Lower lobe of right lung (tissue), 2 donors: ENCODE measurements at regions not wholly inside any gene's neighbourhood (a gene's known extent, or its start where the extent isn't known, plus 50 kb on each side); places are given as distances from the start of the nearest gene placed in this dataset.

Source experiments
- ATAC-seq, 2 donors: fragments of 200-7000 bp; cut with Tn5 transposase; one replicate each; pipeline ENCODE4 v1.9.1; 2020 to 2022; ENCODE audit warnings: mild to moderate bottlenecking in 2 of 2, moderate library complexity in 2 of 2
- DNase-seq: peaks from one replicate; pipeline ENCODE4 v3.0.0-alpha.2; 2020
- H3K27ac ChIP-seq: fragments of 200-600 bp; one replicate; pipeline ENCODE4 v1.8.0; 2022
- H3K27me3 ChIP-seq: fragments of 200-600 bp; one replicate; pipeline ENCODE4 v1.8.0; 2022; ENCODE audit warnings: low read depth
- H3K36me3 ChIP-seq: fragments of 200-600 bp; one replicate; pipeline ENCODE4 v1.8.0; 2022; ENCODE audit warnings: mild to moderate bottlenecking
- H3K4me1 ChIP-seq: fragments of 200-600 bp; one replicate; pipeline ENCODE4 v1.8.0; 2022
- H3K4me3 ChIP-seq: fragments of 200-600 bp; one replicate; pipeline ENCODE4 v1.8.0; 2022; ENCODE audit warnings: mild to moderate bottlenecking
- H3K9me3 ChIP-seq: fragments of 200-600 bp; one replicate; pipeline ENCODE4 v1.8.0; 2022
- intact Hi-C: fragments of 100-400 bp; cut with DNase I; formaldehyde crosslinking; loops from one replicate; pipeline ENCODE4 v1.11.0; 2022
- TF ChIP-seq, protein P1 (sequence below): fragments of 200-600 bp; IDR thresholded peaks from one replicate; pipeline ENCODE4 v1.8.0; 2022; ENCODE audit warnings: antibody characterized with exemption, mild to moderate bottlenecking
- donor health status: DM: no; HTN: yes; CAD: no; lungs with severe emphysema.

DNA sequence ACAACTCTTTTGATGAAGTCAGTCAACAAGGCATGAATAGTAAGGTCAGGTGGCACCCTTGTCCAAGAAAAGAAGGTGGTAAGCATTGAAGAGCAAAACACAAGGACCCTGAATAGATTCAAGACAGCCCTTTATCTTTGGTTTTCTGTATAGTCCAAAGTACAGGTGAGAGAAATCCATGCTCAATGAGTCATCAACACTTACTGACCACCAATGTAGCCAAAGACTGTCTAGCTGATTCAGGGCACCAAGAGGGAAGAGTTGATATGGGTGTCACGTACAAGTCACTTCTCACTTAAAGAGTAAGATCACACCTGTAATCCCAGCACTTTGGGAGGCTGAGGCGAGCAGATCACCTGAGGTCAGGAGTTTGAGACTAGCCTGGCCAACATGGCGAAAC lies 528.3 kb downstream of the CD83 start:
- DNase-seq: no peak
- Histone ChIP-seq H3K27me3 (no peaks in the 10 kb centered on the region), H3K36me3 (no peaks in the 10 kb centered on the region), H3K4me1 (no peaks in the 10 kb centered on the region), H3K9me3 (no peaks in the 10 kb centered on the region), H3K27ac (no peak overlapping the region), H3K4me3 (no peak overlapping the region)
- TF ChIP-seq, protein P1, sequence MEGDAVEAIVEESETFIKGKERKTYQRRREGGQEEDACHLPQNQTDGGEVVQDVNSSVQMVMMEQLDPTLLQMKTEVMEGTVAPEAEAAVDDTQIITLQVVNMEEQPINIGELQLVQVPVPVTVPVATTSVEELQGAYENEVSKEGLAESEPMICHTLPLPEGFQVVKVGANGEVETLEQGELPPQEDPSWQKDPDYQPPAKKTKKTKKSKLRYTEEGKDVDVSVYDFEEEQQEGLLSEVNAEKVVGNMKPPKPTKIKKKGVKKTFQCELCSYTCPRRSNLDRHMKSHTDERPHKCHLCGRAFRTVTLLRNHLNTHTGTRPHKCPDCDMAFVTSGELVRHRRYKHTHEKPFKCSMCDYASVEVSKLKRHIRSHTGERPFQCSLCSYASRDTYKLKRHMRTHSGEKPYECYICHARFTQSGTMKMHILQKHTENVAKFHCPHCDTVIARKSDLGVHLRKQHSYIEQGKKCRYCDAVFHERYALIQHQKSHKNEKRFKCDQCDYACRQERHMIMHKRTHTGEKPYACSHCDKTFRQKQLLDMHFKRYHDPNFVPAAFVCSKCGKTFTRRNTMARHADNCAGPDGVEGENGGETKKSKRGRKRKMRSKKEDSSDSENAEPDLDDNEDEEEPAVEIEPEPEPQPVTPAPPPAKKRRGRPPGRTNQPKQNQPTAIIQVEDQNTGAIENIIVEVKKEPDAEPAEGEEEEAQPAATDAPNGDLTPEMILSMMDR: no peak
- ATAC-seq: no peak
- intact Hi-C loops: no loop called here

DNA sequence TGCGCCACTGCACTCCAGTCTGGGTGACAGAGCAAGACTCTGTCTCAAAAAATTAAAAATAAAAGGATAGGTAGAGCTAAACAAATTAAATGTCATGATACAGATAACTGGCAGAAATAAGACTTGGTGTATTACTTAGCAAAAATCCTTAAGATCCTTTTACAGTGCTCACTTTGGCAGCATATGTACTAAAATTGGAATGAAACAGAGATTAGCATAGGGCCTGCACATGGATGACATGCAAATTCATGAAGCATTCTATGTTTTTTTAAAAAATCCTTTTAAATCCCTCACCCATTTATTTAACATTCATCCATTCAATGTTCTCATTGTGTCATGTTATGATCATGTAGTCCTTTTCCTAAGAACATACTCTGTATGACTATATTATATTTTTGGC lies 528.8 kb downstream of the CD83 start:
- Histone ChIP-seq H3K27ac (no peak overlapping the region), H3K27me3 (no peaks in the 10 kb centered on the region), H3K4me1 (no peaks in the 10 kb centered on the region), H3K36me3 (no peaks in the 10 kb centered on the region), H3K4me3 (no peak overlapping the region), H3K9me3 (no peaks in the 10 kb centered on the region)
- DNase-seq (no peak), ATAC-seq (no peak)
- TF ChIP-seq, protein P1: no peak
- intact Hi-C loops: no loop called here

DNA sequence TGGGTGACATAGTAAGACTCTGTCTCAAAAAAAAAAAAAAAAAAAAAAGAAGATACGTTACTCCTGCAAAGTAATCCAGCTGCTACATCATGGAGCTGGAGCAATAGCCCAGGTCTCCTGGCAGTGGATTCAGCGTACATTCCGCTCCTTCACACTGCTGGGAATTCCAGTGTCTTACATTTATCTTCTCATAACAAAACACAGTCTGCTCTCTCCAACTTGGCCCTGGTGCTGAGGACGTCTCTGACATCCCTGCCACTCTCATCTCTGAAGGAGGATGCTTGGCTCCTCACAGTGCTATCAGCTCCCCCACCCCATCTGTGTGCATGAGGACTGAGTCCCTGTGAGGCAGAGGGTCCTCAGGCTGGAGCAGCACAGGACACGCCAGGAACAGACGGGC lies 529.8 kb downstream of the CD83 start:
- TF ChIP-seq, protein P1: no peak
- no peak overlapping the region for H3K27ac ChIP-seq
- no peak for ATAC-seq
- no peak overlapping the region for H3K4me3 ChIP-seq
- no peaks in the 10 kb centered on the region for H3K9me3 ChIP-seq
- DNase-seq: no peak
- H3K36me3 ChIP-seq: no peaks in the 10 kb centered on the region
- intact Hi-C loops: no loop called here
- H3K27me3 ChIP-seq: no peaks in the 10 kb centered on the region
- H3K4me1 ChIP-seq: no peaks in the 10 kb centered on the region

DNA sequence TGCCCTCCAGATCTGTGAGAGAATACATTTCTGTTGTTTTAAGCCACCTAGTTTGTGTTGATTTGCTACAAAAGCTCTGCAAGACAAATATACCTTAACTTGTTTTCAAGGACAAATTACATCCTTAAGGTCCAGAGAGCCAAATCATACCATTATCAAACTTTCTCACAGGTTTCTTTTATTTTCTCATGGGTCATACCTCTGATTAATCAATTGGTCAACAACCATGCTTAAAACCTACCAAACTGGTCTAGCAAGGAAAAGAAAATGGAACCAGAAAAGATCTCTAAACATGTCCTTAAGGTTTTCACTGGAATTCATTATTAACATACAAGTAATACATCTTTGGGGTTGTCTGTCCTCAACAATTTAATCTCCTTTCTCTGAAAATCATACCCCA lies 535.0 kb downstream of the CD83 start:
- no peak for DNase-seq
- Histone ChIP-seq H3K27ac (no peak overlapping the region), H3K4me3 (no peak overlapping the region), H3K4me1 (no peaks in the 10 kb centered on the region), H3K9me3 (no peaks in the 10 kb centered on the region), H3K27me3 (no peaks in the 10 kb centered on the region), H3K36me3 (no peaks in the 10 kb centered on the region)
- no peak for ATAC-seq
- TF ChIP-seq, protein P1: no peak
- intact Hi-C loops: no loop called here

DNA sequence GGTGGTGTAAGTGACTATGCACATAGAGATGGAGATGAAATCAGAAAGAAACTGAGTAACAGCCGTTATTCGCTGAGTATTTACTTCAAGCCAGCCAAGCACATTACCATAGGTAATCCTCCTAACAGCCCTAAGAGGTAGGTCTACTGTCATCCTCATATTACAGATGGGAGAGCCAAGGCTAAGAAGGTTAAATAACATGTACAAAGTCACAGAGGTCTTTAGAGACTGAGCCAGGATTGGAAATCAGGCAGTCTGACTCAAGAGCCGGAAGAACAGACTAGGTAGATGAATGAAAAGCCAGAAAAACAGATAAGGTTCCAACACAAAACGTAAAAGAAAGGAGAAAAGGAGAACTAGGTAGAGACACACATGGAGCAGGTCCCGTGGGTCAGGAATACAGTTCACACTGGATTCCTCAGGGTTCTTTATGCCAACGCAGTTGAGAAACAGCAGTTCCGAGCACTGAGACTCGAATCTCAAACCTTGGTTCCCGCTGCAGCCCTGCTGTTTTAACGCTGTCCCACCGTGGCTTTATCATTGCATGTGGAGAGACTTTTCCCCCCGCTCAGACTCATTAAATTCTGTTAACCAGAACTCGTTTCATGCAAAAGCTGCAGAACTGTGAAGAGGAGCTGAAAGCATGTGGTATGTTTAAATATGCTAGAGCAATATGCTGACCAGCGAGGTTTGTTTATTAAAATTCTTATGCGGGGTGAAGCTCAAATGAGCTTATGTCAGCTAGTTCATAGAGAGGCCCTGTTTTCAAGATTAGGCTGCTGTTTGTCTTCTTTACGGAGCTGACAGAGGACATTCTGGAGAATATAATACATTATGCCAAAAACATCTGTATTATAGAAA lies 537.9 kb downstream of the CD83 start:
- TF ChIP-seq, protein P1: no peak
- DNase-seq (no peak), ATAC-seq (no peak)
- Histone ChIP-seq H3K27ac (no peak overlapping the region), H3K27me3 (no peaks in the 10 kb centered on the region), H3K36me3 (no peaks in the 10 kb centered on the region), H3K4me1 (no peaks in the 10 kb centered on the region), H3K4me3 (no peak overlapping the region), H3K9me3 (no peaks in the 10 kb centered on the region)
- intact Hi-C loops: no loop called here
